Stimulated activated naive CD8-positive, alpha-beta T cell treated with anti-CD3 and anti-CD28 coated beads, Interleukin-15, amount 100 ng/mL, for 72 hours (primary cell): ENCODE measurements at regions not wholly inside any gene's neighbourhood (a gene's known extent, or its start where the extent isn't known, plus 50 kb on each side); places are given as distances from the start of the nearest gene placed in this dataset.
A peak's percentile ranks its signal among the peaks of the same experiment; 100 is the strongest.

ENCODE experiments used
- ATAC-seq: fragments of 150-1000 bp; cut with Tn5 transposase; 2 replicates; pipeline ENCODE4 v1.10.0; 2021; ENCODE audit warnings: mild to moderate bottlenecking, moderate library complexity
- DNase-seq, 2 donors: peaks; one replicate each; pipeline ENCODE4 v3.0.0; 2021 to 2022
- H3K27ac Mint-ChIP-seq, 2 donors: one replicate each; pipeline ENCODE4 v1.8.0; 2022; ENCODE audit warnings: mild to moderate bottlenecking in 2 of 2, mixed read lengths in 2 of 2, moderate library complexity in 2 of 2
- H3K27me3 Mint-ChIP-seq: one replicate; pipeline ENCODE4 v1.8.0; 2022; ENCODE audit warnings: mixed read lengths
- H3K4me1 Mint-ChIP-seq: one replicate; pipeline ENCODE4 v1.8.0; 2022; ENCODE audit warnings: mild to moderate bottlenecking, mixed read lengths
- H3K4me3 Mint-ChIP-seq, 2 donors: one replicate each; pipeline ENCODE4 v1.8.0; 2022; ENCODE audit warnings: mild to moderate bottlenecking in 2 of 2, mixed read lengths in 2 of 2, moderate library complexity in 1 of 2
- H3K9me3 Mint-ChIP-seq, 2 donors: one replicate each; pipeline ENCODE4 v1.8.0; 2022; ENCODE audit warnings: mixed read lengths in 2 of 2

DNA sequence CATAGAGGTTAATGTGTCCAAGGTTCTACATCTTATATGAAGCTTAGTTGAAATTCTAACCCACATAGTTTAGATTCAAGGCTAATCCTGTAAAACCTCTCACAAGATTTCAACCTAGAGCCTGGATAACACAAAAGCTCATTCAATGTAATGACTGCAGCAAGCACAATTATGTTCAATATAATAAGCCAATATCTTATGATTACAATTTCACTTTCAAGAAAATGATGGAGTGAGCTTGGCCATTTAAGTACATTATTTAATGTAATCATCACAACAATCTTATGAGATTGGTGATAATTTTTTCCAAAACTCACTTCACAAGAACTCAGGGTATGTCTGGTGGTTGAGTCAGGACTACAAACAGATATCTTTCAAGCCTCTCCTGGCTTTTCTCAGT is 1140.8 kb upstream of the WWC1 start:
- H3K4me1 Mint-ChIP-seq: no peaks in the 10 kb centered on the region
- H3K27me3 Mint-ChIP-seq: no peaks in the 10 kb centered on the region
- no peak overlapping the region for H3K4me3 Mint-ChIP-seq
- no peak overlapping the region for H3K27ac Mint-ChIP-seq
- H3K9me3 Mint-ChIP-seq: no peaks in the 10 kb centered on the region
- ATAC-seq (no peak), DNase-seq (no peak)

DNA sequence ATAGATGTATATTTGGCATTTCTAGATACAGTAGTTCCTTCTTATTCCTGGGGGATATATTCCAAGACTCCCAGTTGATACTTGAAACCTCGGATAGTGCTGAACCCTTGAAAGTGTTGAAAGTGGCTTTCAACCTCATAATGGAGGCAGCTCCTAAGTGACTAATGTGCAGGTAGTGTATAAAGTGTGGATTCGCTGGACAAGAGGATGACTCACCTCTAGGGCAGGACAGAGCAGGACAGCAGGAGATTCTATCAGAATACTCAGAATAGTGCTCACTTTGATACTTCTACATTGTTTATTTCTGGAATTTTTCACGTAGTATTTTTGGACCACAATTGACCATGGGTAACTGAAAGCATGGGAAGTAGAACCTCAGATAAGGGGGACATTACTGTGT is 1138.9 kb upstream of the WWC1 start:
- Mint-ChIP-seq H3K27me3 (no peaks in the 10 kb centered on the region), H3K4me3 (no peak overlapping the region), H3K27ac (no peak overlapping the region), H3K9me3 (no peaks in the 10 kb centered on the region), H3K4me1 (no peaks in the 10 kb centered on the region)
- DNase-seq (no peak), ATAC-seq (no peak)

DNA sequence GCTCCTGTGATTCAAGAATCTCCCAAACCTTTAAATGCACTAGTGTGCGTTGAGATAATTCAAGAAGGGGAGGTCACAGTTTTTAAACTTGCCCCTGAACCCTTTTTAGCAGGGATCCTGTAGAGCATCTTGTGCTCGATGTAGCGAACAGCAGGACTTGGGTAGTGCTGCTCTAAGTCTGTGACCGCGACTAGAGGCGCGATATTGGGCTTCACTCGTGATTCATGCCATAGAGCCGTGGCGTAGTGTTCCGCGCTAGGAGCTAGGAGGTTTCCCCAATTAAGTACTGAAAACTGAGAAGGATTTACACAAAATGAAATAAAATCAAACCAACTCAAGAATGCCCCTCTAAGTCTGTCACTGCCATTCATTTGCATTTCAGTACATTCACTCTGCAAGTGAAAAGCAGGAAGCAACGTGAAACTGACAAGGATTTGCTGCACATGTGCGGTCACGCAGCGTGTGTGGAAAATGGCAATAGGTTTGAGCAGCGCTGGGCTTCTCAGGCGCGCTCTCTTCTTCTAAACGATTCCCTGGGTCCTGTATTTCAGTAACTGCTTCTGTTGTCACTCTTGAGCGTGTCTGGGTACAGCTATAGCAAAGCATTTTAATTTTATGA is 1135.9 kb upstream of the WWC1 start:
- DNase-seq: no peak
- Mint-ChIP-seq H3K9me3 (peaks cover 0 to 5% of the 10 kb centered on the region in 2 donors), H3K27me3 (no peaks in the 10 kb centered on the region), H3K4me1 (no peaks in the 10 kb centered on the region), H3K27ac (no peak overlapping the region), H3K4me3 (no peak overlapping the region)
- ATAC-seq: no peak

DNA sequence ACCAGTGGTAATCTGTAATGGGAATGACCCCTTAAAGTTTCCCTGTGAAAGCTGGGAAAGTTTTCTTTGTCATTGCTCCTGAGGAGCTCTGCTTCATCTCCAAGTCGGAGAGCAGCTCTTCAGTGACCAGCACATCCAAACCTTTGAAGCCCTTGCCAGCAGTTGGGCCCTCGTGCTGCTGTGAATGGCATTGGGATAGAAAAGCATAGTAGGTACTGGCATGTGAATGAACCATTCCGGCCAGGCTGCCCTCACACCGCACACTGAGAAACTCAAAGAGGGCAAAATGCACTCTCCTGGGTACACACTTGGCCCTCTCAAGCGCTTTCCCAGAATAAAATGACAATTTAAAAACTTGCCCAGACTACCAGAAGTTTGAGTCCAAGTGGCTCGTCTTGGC is 1135.0 kb upstream of the WWC1 start:
- no peak for ATAC-seq
- H3K4me1 Mint-ChIP-seq: no peaks in the 10 kb centered on the region
- H3K4me3 Mint-ChIP-seq: no peak overlapping the region

DNA sequence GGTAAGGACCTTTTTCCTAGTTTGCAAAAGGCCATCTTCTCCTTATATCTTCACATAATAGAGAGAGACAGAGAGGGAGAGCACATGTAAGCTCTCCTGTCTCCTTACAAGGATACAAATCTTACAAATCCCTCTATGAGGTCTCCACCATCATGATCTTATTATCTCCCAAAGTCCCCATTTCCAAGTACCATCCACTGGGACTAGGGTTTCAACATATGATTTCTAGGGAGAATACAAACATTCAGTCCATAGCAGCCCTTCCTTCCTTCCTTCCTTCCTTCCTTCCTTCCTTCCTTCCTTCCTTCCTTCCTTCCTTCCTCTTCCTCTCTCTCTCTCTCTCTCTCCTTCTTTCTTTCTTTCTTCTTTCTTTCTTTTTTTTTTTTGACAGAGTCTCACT is 1132.9 kb upstream of the WWC1 start:
- peaks cover 5% of the 10 kb centered on the region in 2 donors for H3K9me3 Mint-ChIP-seq
- no peaks in the 10 kb centered on the region for H3K4me1 Mint-ChIP-seq
- no peak overlapping the region for H3K27ac Mint-ChIP-seq
- no peak overlapping the region for H3K4me3 Mint-ChIP-seq
- no peaks in the 10 kb centered on the region for H3K27me3 Mint-ChIP-seq
- no peak for DNase-seq
- no peak for ATAC-seq

More for the DNA sequence above, 1135.0 kb upstream of the WWC1 start:
- Mint-ChIP-seq H3K27ac (no peak overlapping the region), H3K9me3 (peaks cover 0 to 5% of the 10 kb centered on the region in 2 donors), H3K27me3 (no peaks in the 10 kb centered on the region)
- no peak for DNase-seq

DNA sequence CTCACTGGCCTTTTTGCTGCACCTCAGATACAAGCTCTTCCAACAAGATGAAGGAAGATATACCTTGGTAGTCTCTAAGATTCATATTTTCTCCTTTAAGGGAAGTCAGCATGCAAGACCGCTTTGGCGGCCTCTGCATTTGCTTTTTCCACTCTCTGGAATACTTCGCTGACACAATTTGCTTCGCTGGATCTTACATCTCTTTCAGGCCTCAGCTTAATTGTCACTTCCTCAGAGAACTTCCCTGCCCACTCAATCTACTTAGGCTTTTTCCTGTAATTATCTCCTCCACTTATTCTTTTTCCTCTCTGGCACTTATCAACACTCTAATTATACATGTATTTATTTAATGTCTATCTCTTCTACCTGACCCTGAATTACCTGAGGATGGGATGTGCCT is 1131.1 kb upstream of the WWC1 start:
- Mint-ChIP-seq H3K4me3 (no peak overlapping the region), H3K27me3 (no peaks in the 10 kb centered on the region), H3K9me3 (peaks cover 5 to 7% of the 10 kb centered on the region in 2 donors), H3K27ac (no peak overlapping the region), H3K4me1 (no peaks in the 10 kb centered on the region)
- ATAC-seq (no peak), DNase-seq (no peak)

DNA sequence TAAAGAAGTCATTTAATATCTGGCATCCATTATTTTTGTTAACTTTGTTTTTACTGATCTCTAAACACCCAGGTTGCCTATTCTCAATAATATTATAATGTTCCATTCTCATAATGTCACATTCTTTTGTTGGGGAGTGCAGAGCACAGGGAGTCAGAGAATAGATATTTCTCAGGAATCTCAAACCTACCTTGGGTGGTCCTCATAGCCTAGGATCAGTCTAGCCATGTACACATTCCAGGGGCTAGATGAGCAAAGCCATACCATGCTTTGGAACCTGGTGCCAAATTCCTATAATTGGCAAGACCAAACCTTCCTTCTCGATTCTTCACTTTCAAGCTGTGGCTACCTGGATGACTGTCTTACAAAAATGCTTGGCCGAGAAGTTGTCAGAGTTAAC is 1124.7 kb upstream of the WWC1 start:
- ATAC-seq (no peak), DNase-seq (no peak)
- H3K27me3 Mint-ChIP-seq: no peaks in the 10 kb centered on the region
- H3K4me3 Mint-ChIP-seq: no peak overlapping the region
- peaks cover 16 to 21% of the 10 kb centered on the region in 2 donors for H3K9me3 Mint-ChIP-seq
- H3K4me1 Mint-ChIP-seq: no peaks in the 10 kb centered on the region
- H3K27ac Mint-ChIP-seq: no peak overlapping the region

DNA sequence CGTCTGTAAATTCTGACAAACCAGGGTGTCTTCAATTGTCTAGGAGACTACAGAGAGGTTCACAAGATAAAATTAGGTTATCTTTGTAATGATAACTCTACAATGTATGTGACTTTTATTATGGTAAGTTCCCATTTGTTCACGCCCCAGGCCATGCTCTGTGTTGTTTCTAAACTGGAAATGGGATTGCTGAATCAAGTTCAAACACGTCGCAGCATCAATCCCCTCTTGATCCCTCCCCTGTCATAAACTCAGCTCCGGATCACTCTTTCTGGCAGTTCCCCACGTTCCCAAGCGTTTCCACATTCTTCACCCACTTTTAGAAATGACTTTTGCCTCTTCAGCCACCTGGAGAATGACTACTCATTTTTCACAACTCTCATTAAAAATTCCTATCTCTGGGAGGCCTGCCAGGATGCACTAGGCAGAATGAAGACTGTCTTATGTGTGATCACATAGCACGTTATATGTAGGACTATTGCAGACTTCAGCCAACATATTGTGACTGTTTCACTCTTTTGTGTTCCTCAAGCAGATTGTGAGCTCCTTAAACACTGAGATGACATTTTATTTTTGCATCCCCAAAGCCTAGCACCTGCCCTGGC is 1124.2 kb upstream of the WWC1 start:
- H3K4me1 Mint-ChIP-seq: no peaks in the 10 kb centered on the region
- H3K27me3 Mint-ChIP-seq: no peaks in the 10 kb centered on the region
- H3K9me3 Mint-ChIP-seq: peaks cover 16 to 24% of the 10 kb centered on the region in 2 donors
- DNase-seq (no peak), ATAC-seq (no peak)
- H3K27ac Mint-ChIP-seq: no peak overlapping the region
- no peak overlapping the region for H3K4me3 Mint-ChIP-seq

DNA sequence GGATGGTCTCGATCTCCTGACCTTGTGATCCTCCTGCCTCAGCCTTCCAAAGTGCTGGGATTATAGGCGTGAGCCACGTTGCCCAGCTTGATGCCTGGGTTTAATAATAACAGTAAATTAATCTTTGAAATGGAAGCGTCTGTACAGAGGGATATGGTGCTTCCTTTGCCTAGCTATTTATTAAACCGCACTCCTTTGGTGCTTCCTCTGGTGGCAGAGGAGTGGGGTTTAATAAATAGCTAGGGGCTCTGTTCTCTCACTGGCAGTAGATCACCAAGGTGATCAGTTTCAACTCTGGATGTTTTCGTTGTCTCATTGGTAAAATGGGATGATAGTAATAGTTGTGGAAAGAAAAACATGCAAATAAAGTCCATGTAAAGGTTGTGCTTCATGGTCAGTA is 1122.5 kb upstream of the WWC1 start:
- Mint-ChIP-seq H3K27me3 (no peaks in the 10 kb centered on the region), H3K4me3 (no peak overlapping the region), H3K9me3 (peaks cover 17 to 24% of the 10 kb centered on the region in 2 donors), H3K27ac (no peak overlapping the region), H3K4me1 (no peaks in the 10 kb centered on the region)
- no peak for ATAC-seq
- DNase-seq: no peak

DNA sequence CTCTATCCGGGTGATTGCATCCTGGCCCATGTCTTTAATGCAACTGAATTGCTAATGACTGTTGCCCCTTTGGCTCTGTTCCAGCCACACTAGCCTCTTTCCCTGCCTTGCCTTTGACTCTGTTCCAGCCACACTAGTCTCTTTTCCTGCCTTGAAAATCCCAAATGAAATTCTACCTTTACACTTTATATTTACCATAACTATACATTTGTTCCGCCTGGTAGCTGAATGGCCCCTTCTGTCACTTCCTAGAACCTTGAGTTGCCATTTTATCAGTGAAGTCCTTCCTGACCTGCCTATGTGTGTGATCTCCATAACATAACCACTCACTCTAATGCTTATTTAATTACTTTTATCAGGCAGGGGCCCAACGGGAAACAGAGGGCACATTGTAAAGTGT is 1120.4 kb upstream of the WWC1 start:
- no peaks in the 10 kb centered on the region for H3K27me3 Mint-ChIP-seq
- H3K9me3 Mint-ChIP-seq: peaks cover 17 to 25% of the 10 kb centered on the region in 2 donors
- no peaks in the 10 kb centered on the region for H3K4me1 Mint-ChIP-seq
- ATAC-seq (no peak), DNase-seq (no peak)
- no peak overlapping the region for H3K27ac Mint-ChIP-seq
- no peak overlapping the region for H3K4me3 Mint-ChIP-seq

DNA sequence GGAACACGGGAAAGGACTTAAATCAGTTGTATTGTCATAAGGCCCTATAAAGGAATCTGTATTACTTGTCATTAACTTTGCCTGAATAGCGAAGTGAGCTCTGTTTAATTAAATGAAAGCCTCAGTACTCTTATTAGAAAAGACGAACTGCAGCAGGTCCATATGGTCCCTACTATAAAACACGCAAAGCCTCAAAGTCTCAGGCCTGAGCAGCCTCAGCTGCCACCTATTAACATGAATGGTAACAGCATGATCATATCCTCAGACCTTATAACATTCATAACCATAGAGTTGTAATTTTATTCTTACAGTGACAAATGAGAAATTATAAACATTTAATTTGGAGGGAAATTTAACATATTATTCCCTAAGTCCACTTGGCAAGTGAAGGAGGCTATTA is 1113.7 kb upstream of the WWC1 start:
- no peak overlapping the region for H3K4me3 Mint-ChIP-seq
- DNase-seq: no peak
- no peaks in the 10 kb centered on the region for H3K4me1 Mint-ChIP-seq
- H3K9me3 Mint-ChIP-seq: peaks cover 0 to 13% of the 10 kb centered on the region in 2 donors
- no peak overlapping the region for H3K27ac Mint-ChIP-seq
- no peaks in the 10 kb centered on the region for H3K27me3 Mint-ChIP-seq
- ATAC-seq: no peak

DNA sequence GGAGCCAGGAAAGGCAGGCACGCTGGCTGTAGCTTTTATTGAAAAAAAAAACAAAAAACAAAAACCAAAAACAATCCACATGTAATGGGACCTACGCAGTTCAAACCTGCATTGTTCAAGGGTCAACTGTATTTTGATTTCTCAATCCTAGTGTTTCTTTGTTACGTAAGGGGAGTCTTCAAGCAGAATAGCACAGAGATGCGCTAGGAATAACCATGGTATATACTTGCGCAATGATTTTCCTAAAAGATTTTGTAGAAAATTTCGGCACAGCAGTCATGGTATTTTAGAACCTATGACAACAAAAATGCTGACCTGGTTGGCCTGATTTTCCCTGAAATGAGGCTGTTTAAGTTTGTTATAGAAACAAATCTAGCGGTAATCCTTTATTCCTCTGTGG is 1110.5 kb upstream of the WWC1 start:
- ATAC-seq (no peak), DNase-seq (no peak)
- Mint-ChIP-seq H3K4me1 (no peaks in the 10 kb centered on the region), H3K27me3 (no peaks in the 10 kb centered on the region), H3K27ac (peak overlapping the region in 1 of 2 donors; percentile 12), H3K9me3 (peaks cover 1 to 5% of the 10 kb centered on the region in 2 donors), H3K4me3 (no peak overlapping the region)

DNA sequence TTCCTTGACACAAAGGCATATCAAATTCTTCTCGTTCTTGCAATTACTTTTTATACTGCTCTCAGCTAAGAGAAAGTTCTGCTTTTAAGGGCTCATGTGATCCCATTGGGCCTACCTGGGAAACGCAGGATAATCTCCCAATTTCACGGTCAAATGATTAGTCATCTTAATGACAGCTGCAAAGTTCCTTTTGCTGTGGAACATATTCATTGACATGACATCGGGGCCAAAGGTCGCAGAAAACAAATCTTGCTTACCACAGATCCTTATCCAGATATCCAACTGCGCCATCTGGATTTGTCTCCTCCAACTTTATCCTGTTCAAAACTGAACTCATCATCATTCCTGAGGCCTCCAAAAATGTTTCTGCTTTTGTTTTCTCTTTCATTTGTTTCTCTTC is 1085.6 kb upstream of the WWC1 start:
- Mint-ChIP-seq H3K9me3 (peaks cover 8 to 19% of the 10 kb centered on the region in 2 donors), H3K27ac (no peak overlapping the region), H3K4me3 (no peak overlapping the region), H3K27me3 (no peaks in the 10 kb centered on the region), H3K4me1 (no peaks in the 10 kb centered on the region)
- ATAC-seq (no peak), DNase-seq (no peak)

DNA sequence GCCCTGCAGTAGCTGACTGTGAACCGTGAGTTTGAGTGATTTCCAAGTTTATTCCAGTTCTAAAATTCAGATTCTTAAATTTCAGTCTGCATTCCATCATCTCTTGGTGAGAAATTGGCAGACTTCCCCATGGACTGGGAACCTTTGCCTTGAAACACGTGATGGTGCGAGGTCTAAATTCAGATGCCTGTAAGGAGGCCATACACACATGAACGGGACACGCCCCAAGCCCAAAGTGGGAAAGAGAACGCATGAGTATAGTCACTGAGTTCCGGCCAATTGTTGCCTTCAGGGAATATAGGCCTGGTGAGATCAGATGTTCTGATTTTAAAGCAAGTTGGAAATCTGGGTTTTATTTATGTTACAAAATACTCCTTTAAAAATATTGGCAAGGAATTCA is 1084.4 kb upstream of the WWC1 start:
- no peak for ATAC-seq
- no peaks in the 10 kb centered on the region for H3K27me3 Mint-ChIP-seq
- no peak overlapping the region for H3K27ac Mint-ChIP-seq
- H3K4me1 Mint-ChIP-seq: no peaks in the 10 kb centered on the region
- H3K9me3 Mint-ChIP-seq: peaks cover 8 to 17% of the 10 kb centered on the region in 2 donors
- no peak overlapping the region for H3K4me3 Mint-ChIP-seq
- DNase-seq: no peak

DNA sequence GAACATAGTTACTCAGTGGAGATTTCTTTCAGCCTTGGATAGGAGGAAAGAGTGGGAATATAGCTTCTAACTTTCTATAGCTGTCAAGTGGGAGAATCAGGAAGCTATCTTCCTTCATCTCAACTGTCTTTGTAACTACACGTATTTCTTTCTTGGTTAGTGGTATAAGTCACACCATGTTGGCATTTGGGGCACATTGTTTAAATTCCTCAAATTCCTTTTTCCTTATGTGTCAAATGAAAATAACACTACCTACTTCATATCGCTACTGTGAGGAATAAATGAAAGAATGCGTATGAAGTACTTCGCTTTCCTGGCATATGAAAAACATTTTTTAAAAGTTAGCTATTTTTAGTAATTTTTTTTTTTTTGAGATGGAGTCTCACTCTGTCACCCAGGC is 1082.5 kb upstream of the WWC1 start:
- H3K4me3 Mint-ChIP-seq: no peak overlapping the region
- no peaks in the 10 kb centered on the region for H3K4me1 Mint-ChIP-seq
- H3K27ac Mint-ChIP-seq: no peak overlapping the region
- no peak for DNase-seq
- H3K27me3 Mint-ChIP-seq: no peaks in the 10 kb centered on the region
- H3K9me3 Mint-ChIP-seq: peaks cover 7 to 8% of the 10 kb centered on the region in 2 donors
- no peak for ATAC-seq

DNA sequence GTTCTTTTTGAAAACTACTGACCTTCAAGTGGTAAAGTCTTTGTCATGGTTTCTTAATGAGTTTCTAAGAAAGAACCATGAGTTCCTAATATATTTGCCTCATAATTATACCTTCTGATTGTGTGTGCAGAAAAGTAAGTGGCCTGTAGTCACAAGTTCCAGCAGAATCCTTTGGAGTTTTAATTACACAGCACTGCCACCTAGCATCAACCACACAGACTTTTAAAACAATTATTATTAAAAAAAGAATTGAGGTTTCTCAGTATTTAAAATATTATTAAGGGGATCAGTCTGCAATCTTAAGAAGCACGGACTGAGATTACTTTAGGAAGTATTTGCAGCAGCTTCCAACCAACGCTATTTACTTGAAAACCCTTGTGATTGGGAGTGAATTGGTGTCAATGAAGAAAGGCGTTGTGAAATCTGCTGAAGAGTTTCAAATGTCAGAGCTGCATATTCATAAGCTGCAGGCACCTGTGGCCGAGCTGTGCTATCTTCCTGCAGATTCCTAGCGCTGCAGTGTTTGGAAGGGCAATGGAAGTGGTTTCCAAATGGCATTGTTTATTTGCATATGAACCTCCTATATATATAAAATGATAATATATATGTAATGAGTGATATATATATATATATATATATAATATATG is 1074.2 kb upstream of the WWC1 start:
- no peaks in the 10 kb centered on the region for H3K9me3 Mint-ChIP-seq
- no peaks in the 10 kb centered on the region for H3K27me3 Mint-ChIP-seq
- H3K4me1 Mint-ChIP-seq: no peaks in the 10 kb centered on the region
- ATAC-seq (no peak), DNase-seq (no peak)
- H3K27ac Mint-ChIP-seq: no peak overlapping the region
- H3K4me3 Mint-ChIP-seq: no peak overlapping the region
